Trophoblast cell (in vitro differentiated cells and primary cell): ENCODE measurements at regions not wholly inside any gene's neighbourhood (a gene's known extent, or its start where the extent isn't known, plus 50 kb on each side); places are given as distances from the start of the nearest gene placed in this dataset.

Source experiments
- DNase-seq, 2 donors: peaks; one replicate each; pipeline ENCODE4 v3.0.0-alpha.2; 2016
- H2AFZ ChIP-seq: 2 replicates; pipeline ENCODE4 v1.6.1; 2013; ENCODE audit warnings: low read length, moderate library complexity, mild to moderate bottlenecking; ENCODE audit not compliant: insufficient read depth, poor library complexity
- H2AK5ac ChIP-seq: 2 replicates; pipeline ENCODE4 v1.6.1; 2013; ENCODE audit warnings: mild to moderate bottlenecking, low read length
- H2BK120ac ChIP-seq: 2 replicates; pipeline ENCODE4 v1.6.1; 2013; ENCODE audit warnings: low read length, mild to moderate bottlenecking, moderate library complexity; ENCODE audit not compliant: insufficient read depth, poor library complexity
- H2BK12ac ChIP-seq: 2 replicates; pipeline ENCODE4 v1.6.1; 2013; ENCODE audit warnings: mild to moderate bottlenecking, low read length, moderate library complexity
- H2BK5ac ChIP-seq: 2 replicates; pipeline ENCODE4 v1.6.1; 2013; ENCODE audit warnings: low read length, low read depth, moderate library complexity, mild to moderate bottlenecking; ENCODE audit not compliant: poor library complexity
- H3K14ac ChIP-seq: 2 replicates; pipeline ENCODE4 v1.6.1; 2013; ENCODE audit warnings: mild to moderate bottlenecking, low read length
- H3K18ac ChIP-seq: 2 replicates; pipeline ENCODE4 v1.6.1; 2013; ENCODE audit warnings: mild to moderate bottlenecking, low read length
- H3K23ac ChIP-seq: 2 replicates; pipeline ENCODE4 v1.6.1; 2013; ENCODE audit warnings: low read length
- H3K27ac ChIP-seq: 2 replicates; pipeline ENCODE4 v1.5.1; 2013; ENCODE audit warnings: low read depth, mild to moderate bottlenecking, inconsistent platforms, low read length, moderate library complexity
- H3K27me3 ChIP-seq: 2 replicates; pipeline ENCODE4 v1.6.1; 2013; ENCODE audit warnings: inconsistent platforms, mild to moderate bottlenecking, low read length, moderate library complexity; ENCODE audit not compliant: insufficient read depth
- H3K36me3 ChIP-seq, 2 experiments: 1 replicate in 1 of 2; 2 replicates in 1 of 2; pipeline ENCODE4 v1.6.1; 2013; ENCODE audit warnings: low read length in 2 of 2, mild to moderate bottlenecking in 2 of 2, moderate library complexity in 1 of 2; ENCODE audit not compliant: insufficient read depth in 2 of 2, control insufficient read depth in 1 of 2
- H3K4ac ChIP-seq: 2 replicates; pipeline ENCODE4 v1.6.1; 2013; ENCODE audit warnings: low read depth, mild to moderate bottlenecking, low read length, moderate library complexity
- H3K4me1 ChIP-seq, 2 experiments: 1 replicate in 1 of 2; 2 replicates in 1 of 2; pipeline ENCODE4 v1.6.1; 2013; ENCODE audit warnings: low read length in 2 of 2, mild to moderate bottlenecking in 2 of 2, moderate library complexity in 1 of 2; ENCODE audit not compliant: insufficient read depth in 2 of 2, control insufficient read depth in 1 of 2
- H3K4me2 ChIP-seq: 2 replicates; pipeline ENCODE4 v1.6.1; 2013; ENCODE audit warnings: inconsistent platforms, mild to moderate bottlenecking, low read length, moderate library complexity
- H3K4me3 ChIP-seq: 2 replicates; pipeline ENCODE4 v1.5.1; 2013; ENCODE audit warnings: mild to moderate bottlenecking, low read depth, low read length, inconsistent platforms
- H3K79me1 ChIP-seq: one replicate; pipeline ENCODE4 v1.6.1; 2013; ENCODE audit warnings: low read length
- H3K79me2 ChIP-seq: 2 replicates; pipeline ENCODE4 v1.6.1; 2013; ENCODE audit warnings: low read length, mild to moderate bottlenecking; ENCODE audit not compliant: control insufficient read depth, insufficient read depth, poor library complexity
- H3K9ac ChIP-seq: 2 replicates; pipeline ENCODE4 v1.6.1; 2013; ENCODE audit warnings: mild to moderate bottlenecking, low read length
- H3K9me3 ChIP-seq: 2 replicates; pipeline ENCODE4 v1.6.1; 2013; ENCODE audit warnings: low read depth, mild to moderate bottlenecking, control low read depth, inconsistent platforms, low read length; ENCODE audit not compliant: insufficient read depth
- H4K12ac ChIP-seq: 2 replicates; pipeline ENCODE4 v1.6.1; 2013; ENCODE audit warnings: low read depth, mild to moderate bottlenecking, low read length, moderate library complexity
- H4K8ac ChIP-seq: 2 replicates; pipeline ENCODE4 v1.6.1; 2013; ENCODE audit warnings: low read depth, mild to moderate bottlenecking, low read length, moderate library complexity
- H4K91ac ChIP-seq: one replicate; pipeline ENCODE4 v1.6.1; 2013; ENCODE audit warnings: low read depth, mild to moderate bottlenecking, low read length, moderate library complexity
- WGBS: extraction: QIAGEN DNeasy Blood & Tissue Kit; methylation state at CpG from one replicate; pipeline ENCODE4 v1.1.7; 2013; ENCODE audit warnings: missing lambda C conversion rate; ENCODE audit not compliant: insufficient read length, insufficient coverage; ENCODE audit errors: extremely low coverage; 5-methylcytosine and 5-hydroxymethylcytosine counted together

GRCh38 chr2:123154195-123154594, 870.9 kb upstream of the CNTNAP5 start:
- Histone ChIP-seq H3K4ac (no peak overlapping the region), H3K14ac (no peak overlapping the region), H2BK12ac (no peak overlapping the region), H3K36me3 (no peaks in the 10 kb centered on the region), H3K27me3 (no peaks in the 10 kb centered on the region), H3K79me1 (no peaks in the 10 kb centered on the region), H3K27ac (no peak overlapping the region), H3K4me1 (no peaks in the 10 kb centered on the region), H3K79me2 (no peaks in the 10 kb centered on the region), H2AK5ac (no peak overlapping the region), H3K9me3 (no peaks in the 10 kb centered on the region), H3K23ac (no peak overlapping the region), H4K91ac (no peak overlapping the region), H3K9ac (no peak overlapping the region), H4K12ac (no peak overlapping the region), H3K4me2 (no peak overlapping the region), H2BK120ac (no peak overlapping the region), H3K18ac (no peak overlapping the region), H2BK5ac (no peak overlapping the region), H3K4me3 (no peak overlapping the region), H2AFZ (no peak overlapping the region), H4K8ac (no peak overlapping the region)
- no peak for DNase-seq

DNA sequence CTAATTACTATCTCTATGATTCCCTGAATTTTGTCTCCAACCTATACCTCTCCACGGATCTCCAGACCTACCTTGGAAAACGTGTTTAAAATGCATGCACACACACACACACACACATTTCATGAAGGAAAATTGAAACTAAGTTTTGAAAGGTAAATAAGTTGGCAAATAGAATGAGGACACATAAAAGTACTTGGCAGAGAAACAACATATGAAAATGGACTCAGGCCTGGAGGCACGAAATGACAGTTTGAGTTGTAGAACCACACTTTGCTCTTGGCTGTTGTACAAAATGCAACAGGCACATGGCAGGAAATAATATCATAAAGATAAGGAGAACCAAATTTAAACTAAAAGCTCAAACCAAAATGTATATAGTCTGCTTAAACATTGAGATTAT, 868.1 kb upstream of the CNTNAP5 start:
- Histone ChIP-seq H3K36me3 (no peaks in the 10 kb centered on the region), H3K79me2 (no peaks in the 10 kb centered on the region), H3K4ac (no peak overlapping the region), H4K91ac (no peak overlapping the region), H2AK5ac (no peak overlapping the region), H2BK5ac (no peak overlapping the region), H2BK120ac (no peak overlapping the region), H3K9me3 (no peaks in the 10 kb centered on the region), H4K8ac (no peak overlapping the region), H3K4me3 (no peak overlapping the region), H3K27ac (no peak overlapping the region), H3K23ac (no peak overlapping the region), H4K12ac (no peak overlapping the region), H3K9ac (no peak overlapping the region), H3K4me1 (no peaks in the 10 kb centered on the region), H3K14ac (no peak overlapping the region), H2AFZ (no peak overlapping the region), H3K79me1 (no peaks in the 10 kb centered on the region), H3K27me3 (no peaks in the 10 kb centered on the region), H3K4me2 (no peak overlapping the region), H3K18ac (no peak overlapping the region), H2BK12ac (no peak overlapping the region)
- no CpG with 5 or more reads among the region's 3 CpGs for WGBS
- no peak for DNase-seq

DNA sequence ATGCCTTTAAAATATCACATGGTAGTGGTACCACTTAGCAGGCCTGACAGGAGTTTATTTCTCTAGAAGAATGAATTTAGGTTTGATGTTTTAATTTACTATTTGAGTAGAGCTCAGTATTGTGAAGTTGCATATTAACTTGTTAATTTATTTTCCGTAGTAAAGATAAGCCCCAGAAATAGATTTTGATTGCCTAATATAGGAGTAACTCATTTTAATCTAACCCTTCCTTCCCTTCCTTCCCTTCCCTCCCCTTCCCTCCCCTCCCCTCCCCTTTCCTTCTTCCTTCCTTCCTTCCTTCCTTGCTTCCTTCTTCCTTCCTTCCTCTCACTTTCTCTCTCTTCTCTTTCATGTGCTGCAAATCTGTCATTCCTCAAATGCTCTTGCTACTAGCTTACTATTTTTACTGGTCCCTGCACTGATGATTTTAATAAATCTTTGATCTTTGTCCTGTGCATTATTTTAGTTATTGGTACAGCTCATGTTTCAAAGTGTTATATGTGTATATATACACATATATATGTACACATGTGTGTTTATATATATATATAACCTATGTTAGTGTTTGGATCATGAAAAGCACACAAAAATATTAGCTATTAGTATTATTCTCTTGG, 862.6 kb upstream of the CNTNAP5 start:
- Histone ChIP-seq H3K36me3 (no peaks in the 10 kb centered on the region), H2BK12ac (no peak overlapping the region), H3K4me2 (no peak overlapping the region), H3K23ac (no peak overlapping the region), H3K18ac (no peak overlapping the region), H3K27ac (no peak overlapping the region), H3K4me1 (no peaks in the 10 kb centered on the region), H2BK120ac (no peak overlapping the region), H4K8ac (no peak overlapping the region), H3K4me3 (no peak overlapping the region), H4K91ac (no peak overlapping the region), H3K27me3 (no peaks in the 10 kb centered on the region), H3K9me3 (no peaks in the 10 kb centered on the region), H2AFZ (no peak overlapping the region), H3K79me2 (no peaks in the 10 kb centered on the region), H2AK5ac (no peak overlapping the region), H2BK5ac (no peak overlapping the region), H3K4ac (no peak overlapping the region), H3K9ac (no peak overlapping the region), H3K79me1 (no peaks in the 10 kb centered on the region), H3K14ac (no peak overlapping the region), H4K12ac (no peak overlapping the region)
- no peak for DNase-seq
- WGBS = no CpG with 5 or more reads among the region's 1 CpG

- H3K9me3 ChIP-seq = no peaks in the 10 kb centered on the region
- DNase-seq = no peak
- H2BK120ac ChIP-seq = no peak overlapping the region
- no peak overlapping the region for H3K4me3 ChIP-seq
- H2BK5ac ChIP-seq = no peak overlapping the region
- H3K23ac ChIP-seq = no peak overlapping the region
- no peak overlapping the region for H3K4me2 ChIP-seq
- no CpG with 5 or more reads among the region's 2 CpGs for WGBS
- H3K79me1 ChIP-seq = no peaks in the 10 kb centered on the region
- no peak overlapping the region for H2BK12ac ChIP-seq
- H3K9ac ChIP-seq = no peak overlapping the region
- H3K14ac ChIP-seq = no peak overlapping the region
- H4K91ac ChIP-seq = no peak overlapping the region
- no peak overlapping the region for H2AK5ac ChIP-seq
- H3K4me1 ChIP-seq = no peaks in the 10 kb centered on the region
- no peaks in the 10 kb centered on the region for H3K79me2 ChIP-seq
- no peaks in the 10 kb centered on the region for H3K27me3 ChIP-seq
- H2AFZ ChIP-seq = no peak overlapping the region
- no peaks in the 10 kb centered on the region for H3K36me3 ChIP-seq
- H4K12ac ChIP-seq = no peak overlapping the region
- H3K4ac ChIP-seq = no peak overlapping the region
- no peak overlapping the region for H4K8ac ChIP-seq
- H3K27ac ChIP-seq = no peak overlapping the region
- H3K18ac ChIP-seq = no peak overlapping the region
Measured at GRCh38 chr2:123163398-123163797, 861.7 kb upstream of the CNTNAP5 start.
